ENCODE measurements at regions not wholly inside any gene's neighbourhood (a gene's known extent, or its start where the extent isn't known, plus 50 kb on each side); places are given as distances from the start of the nearest gene placed in this dataset.
"Not testable (repeated sequence)": the region's sequence is repeated elsewhere in the genome, so short reads cannot be mapped to it uniquely, and the experiment has no call there.

GRCh38 chr2:81396417-81397019, 1092.0 kb upstream of the LRRTM1 start:
- no peak for DNase-seq

- DNase-seq, result no peak
Observed at GRCh38 chr2:81395746-81396145, 1091.2 kb upstream of the LRRTM1 start.

- DNase-seq, result no peak
Observed at GRCh38 chr2:81389203-81389602, 1084.7 kb upstream of the LRRTM1 start.

- no peak for DNase-seq
Observed at GRCh38 chr2:81363800-81364199, 1059.2 kb upstream of the LRRTM1 start.

- DNase-seq, result not testable (repeated sequence)
Observed at GRCh38 chr2:81362468-81362867, 1057.9 kb upstream of the LRRTM1 start.

- DNase-seq, result no peak
Observed at GRCh38 chr2:81355436-81355835, 1050.9 kb upstream of the LRRTM1 start.

GRCh38 chr2:81334046-81334445, 1029.5 kb upstream of the LRRTM1 start:
- DNase-seq, result no peak

GRCh38 chr2:81328968-81329367, 1024.4 kb upstream of the LRRTM1 start:
- DNase-seq, result no peak

- DNase-seq, result no peak
Observed at GRCh38 chr2:81327911-81328310, 1023.4 kb upstream of the LRRTM1 start.

GRCh38 chr2:81324046-81324445, 1019.5 kb upstream of the LRRTM1 start:
- no peak for DNase-seq

GRCh38 chr2:81304154-81304830, 999.7 kb upstream of the LRRTM1 start:
- DNase-seq, result no peak

GRCh38 chr2:81303321-81303720, 998.8 kb upstream of the LRRTM1 start:
- DNase-seq, result no peak

GRCh38 chr2:81299841-81300240, 995.3 kb upstream of the LRRTM1 start:
- DNase-seq, result no peak

GRCh38 chr2:81290846-81291245, 986.3 kb upstream of the LRRTM1 start:
- no peak for DNase-seq

GRCh38 chr2:81283081-81283480, 978.5 kb upstream of the LRRTM1 start:
- DNase-seq, result no peak

GRCh38 chr2:81282151-81282769, 977.7 kb upstream of the LRRTM1 start:
- DNase-seq, result no peak

GRCh38 chr2:81276595-81276994, 972.0 kb upstream of the LRRTM1 start:
- no peak for DNase-seq

- DNase-seq, result no peak
Observed at GRCh38 chr2:81266106-81266505, 961.6 kb upstream of the LRRTM1 start.

GRCh38 chr2:81263989-81264388, 959.4 kb upstream of the LRRTM1 start:
- no peak for DNase-seq

GRCh38 chr2:81260320-81260719, 955.8 kb upstream of the LRRTM1 start:
- DNase-seq, result no peak

- DNase-seq, result no peak
Observed at GRCh38 chr2:81250270-81250669, 945.7 kb upstream of the LRRTM1 start.

- DNase-seq, result no peak
Observed at GRCh38 chr2:81249152-81249551, 944.6 kb upstream of the LRRTM1 start.

- DNase-seq, result no peak
Observed at GRCh38 chr2:81247648-81248047, 943.1 kb upstream of the LRRTM1 start.

GRCh38 chr2:81242501-81242900, 937.9 kb upstream of the LRRTM1 start:
- no peak for DNase-seq

- DNase-seq, result no peak
Observed at GRCh38 chr2:81238462-81238861, 933.9 kb upstream of the LRRTM1 start.
